NOMO-1 (cell line): ENCODE measurements at regions not wholly inside any gene's neighbourhood (a gene's known extent, or its start where the extent isn't known, plus 50 kb on each side); places are given as distances from the start of the nearest gene placed in this dataset.
"Not testable (repeated sequence)": the region's sequence is repeated elsewhere in the genome, so short reads cannot be mapped to it uniquely, and the experiment has no call there.

Experiments used
- DNase-seq, 2 experiments: peaks; one replicate each; lab custom pipeline; 2025; ENCODE audit not compliant: unreplicated experiment in 2 of 2; lab: John Stamatoyannopoulos, UW

DNA sequence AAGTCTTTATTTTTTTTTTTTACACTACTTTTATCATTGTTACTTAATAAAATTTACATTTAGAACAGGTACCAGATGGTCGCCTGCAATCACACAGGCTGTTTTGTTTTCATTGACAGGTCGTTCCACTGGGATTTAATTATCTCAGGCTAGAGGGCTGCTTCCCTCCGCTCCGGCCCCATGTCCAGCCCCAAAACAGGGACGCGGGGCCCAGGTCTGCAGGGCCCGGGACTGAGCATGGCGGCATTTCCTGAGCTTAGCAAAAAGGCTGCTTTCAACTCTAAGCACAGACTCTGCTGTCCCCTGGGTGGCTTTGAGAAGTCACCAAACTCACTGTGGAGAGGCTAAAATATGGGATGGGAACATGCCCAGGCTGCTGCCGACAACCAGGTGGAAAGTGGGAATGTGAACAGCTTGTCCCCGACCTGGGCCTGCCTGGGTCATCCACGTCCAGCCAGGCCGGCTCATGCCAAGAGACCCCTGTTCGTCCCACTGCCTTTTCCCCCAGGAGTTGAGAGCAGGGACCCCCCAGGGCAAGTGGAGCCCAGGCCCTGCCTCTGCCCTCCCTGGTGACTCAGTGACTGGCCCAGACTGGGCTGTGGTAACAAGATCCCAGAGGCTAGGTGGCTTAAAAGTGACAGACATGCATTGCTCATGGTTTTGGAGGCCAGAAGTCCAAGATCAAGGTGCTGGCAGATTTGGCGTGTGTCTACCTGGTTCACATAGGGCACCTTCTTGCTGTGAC, 150.0 kb downstream of the SHANK2 start:
- DNase-seq: no peak

DNA sequence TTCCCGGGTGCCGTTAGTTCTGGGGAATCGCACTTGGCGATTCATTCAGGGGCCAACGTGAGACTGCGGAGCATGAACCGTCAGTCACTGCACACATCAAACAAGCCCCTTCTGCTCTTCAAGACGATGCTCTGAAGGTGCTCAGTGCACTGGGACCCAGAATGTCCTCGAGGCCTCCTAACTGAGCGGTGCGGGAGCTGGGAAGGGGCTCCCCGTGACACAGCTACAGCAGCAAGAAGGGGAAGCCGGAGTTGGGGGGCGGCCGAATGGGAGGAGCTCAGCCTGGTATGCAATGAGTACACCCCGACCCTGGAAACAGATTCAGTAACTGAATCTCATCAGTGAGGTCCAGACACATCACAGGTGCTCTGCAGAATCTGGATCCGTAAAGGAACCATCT, 150.8 kb downstream of the SHANK2 start:
- no peak for DNase-seq

DNA sequence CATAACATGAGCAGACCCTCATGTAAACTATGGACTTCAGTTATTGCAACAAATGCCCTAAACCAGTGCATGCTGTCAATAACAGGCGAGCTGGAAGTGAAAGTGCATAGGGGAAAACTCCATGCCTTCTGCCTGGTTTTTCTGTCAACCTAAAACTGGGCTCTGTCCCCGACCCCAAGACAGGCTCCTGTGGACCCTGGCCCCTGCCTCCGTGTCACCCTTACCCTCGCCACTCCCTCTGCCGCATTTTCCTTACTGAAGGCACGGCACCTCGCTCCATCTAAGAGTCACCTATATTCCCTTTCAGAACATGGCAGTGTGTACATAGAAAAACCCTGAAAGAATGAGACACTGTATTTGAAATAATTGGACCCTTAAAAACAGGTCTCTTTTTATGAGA, 151.3 kb downstream of the SHANK2 start:
- DNase-seq: no peak

DNA sequence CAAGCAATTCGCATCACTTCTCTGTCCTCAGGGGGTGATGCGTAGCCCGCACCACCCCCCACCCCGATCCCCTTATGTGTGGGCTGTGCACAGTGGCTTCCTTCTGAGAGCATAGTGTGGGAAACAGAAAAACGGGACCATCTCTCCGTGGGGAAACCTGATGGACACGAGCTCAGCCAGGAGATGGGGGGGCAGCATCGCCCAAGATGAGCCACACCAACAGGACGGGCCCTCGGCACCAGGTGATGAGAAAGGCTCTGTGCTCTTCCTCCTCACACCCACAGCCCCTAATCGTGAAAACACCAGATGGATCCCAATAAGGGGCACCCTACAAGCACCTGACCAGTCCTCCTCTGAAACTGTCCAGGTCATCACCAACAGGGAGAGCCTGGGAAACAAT, 153.6 kb downstream of the SHANK2 start:
- no peak for DNase-seq

DNA sequence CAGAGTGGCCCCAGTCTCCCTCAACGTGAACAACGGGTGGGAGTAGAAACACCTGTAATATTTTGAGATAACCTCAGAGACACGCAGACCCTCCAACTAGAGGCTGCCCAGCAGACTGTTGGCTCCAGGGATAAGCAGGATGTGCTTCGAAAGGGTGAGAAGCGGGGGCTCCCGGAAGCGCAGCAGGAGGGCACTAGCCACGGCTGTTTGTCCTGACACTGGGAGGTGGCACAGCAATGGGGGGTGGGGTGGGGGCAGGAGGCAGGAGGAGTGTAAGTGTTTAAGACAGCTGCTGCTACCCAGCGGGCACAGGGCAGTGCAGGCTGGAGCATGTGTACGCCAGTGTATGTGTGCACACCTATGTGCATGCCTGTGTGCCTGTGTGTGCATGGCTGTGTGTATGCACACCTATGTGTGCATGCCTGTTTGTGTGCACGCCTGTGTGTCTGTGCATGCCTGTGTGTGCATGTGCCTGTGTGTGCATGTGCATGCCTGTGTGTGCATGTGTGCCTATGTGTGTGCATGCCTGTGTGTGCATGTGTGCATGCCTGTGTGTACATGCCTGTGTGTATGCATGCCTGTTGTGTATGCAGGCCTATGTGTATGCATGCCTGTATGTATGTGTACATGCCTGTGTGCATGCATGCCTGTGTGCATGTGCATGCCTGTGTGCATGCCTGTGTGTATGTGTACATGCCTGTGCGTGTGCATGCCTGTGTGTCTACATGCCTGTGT, 154.7 kb downstream of the SHANK2 start:
- no peak for DNase-seq

DNA sequence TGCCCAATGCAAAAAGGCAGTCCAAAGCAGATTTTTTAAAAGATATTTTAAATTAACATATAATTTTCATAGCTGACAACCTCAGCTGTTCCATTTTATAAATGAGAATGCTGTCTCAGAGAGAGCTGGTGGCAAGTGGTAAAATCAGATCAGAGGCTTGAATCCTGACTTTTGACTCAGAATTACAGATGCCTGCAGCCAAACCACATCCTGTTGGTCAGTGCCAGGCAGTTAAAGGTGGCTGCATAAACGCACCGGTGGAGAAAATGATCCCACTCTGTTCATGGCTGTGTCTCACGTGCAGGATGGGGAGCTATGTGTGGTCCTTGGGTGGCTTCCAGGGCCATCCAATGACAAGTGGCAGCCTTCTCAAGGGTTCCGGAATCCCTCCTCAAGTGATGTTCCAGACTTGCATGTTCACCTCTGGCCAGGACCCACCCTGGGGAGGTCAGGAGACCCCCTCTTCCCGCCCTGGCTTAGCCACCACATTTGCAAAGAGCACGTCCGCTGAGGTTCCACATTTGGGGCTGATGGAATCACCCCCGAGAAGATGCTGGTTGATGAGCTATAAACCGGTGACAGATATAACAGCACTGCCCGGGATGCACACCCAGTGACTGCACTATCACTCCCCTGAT, 155.5 kb downstream of the SHANK2 start:
- DNase-seq: no peak

DNA sequence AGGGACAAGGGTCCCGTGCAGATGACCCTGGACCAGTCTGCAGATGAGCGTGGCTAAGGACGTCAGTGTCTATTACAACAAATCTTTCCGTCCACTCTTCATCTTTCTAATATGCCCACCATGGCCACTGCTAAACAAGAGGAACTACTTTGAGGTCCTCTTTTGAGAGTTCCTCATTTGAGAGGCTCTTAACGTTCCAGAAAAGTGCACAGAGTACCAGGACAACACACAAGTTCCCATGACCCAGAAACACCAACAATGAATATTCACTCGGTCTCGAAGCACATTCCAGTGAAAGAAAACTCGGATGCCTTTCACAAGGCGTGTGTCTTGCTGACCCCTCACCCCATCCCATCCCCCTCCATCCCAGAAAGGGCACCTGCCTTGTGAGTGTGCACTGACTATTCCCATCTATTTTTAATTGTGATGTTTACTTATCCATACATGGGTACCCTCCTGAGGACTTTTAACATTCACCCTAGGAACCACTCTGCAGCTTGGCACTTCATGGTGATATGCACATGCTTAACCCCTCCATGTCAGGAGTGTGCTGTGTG, 157.0 kb downstream of the SHANK2 start:
- DNase-seq: no peak

DNA sequence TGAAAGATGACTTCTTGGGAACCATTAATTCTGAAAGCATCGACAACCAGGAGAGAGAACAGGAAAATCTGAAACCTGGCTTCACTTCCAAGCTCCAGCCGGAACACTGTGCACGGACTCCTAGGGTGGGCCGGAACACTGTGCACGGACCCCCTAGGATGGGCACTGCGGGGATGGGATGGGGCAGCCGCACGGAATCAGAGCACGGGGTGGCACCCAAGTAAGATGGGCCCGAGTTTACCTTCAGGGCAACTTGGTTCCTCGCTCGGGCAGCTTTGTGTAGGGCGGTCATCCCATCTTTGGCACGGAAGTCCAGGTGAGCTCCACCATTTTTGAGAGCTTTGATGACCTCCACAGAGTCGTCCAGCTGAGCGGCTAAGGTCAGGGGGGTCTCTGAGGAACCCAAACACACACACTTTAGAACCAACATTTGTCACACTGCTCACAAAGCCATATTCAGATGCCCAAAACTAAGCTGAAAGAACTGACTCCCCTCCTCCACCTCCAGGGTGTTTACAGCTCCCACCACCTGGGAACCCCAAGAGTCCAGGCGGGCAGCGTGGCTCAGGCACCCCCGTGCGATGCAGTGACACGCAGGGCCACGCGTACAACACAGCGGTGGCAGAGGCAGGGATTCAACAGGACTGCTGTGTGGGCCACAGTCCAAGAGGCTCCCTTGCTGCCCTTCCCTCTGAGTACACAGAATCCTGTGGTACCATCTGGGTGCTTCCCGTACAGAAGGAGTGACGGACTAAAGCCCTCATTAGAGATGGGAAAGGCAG, 157.9 kb downstream of the SHANK2 start:
- DNase-seq: no peak

DNA sequence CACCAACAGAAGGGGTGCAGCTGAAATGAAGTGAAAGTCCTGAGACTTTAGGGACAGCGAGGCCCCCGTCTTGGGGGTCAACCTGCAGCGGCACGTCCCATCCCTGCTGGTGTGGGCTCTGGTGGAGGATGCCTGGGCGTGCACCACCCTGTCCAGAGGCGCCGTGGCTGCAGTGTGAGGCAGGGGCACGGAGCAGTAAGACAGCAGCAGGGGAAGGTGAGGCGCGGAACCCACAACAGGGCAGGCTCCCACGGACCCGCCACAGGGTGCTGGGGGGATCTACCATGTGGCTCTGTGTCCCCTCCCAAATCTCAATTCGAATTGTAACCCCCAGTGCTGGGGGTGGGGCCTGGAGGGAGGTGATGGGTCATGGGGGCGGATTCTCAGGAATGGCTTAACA, 158.6 kb downstream of the SHANK2 start:
- no peak for DNase-seq

DNA sequence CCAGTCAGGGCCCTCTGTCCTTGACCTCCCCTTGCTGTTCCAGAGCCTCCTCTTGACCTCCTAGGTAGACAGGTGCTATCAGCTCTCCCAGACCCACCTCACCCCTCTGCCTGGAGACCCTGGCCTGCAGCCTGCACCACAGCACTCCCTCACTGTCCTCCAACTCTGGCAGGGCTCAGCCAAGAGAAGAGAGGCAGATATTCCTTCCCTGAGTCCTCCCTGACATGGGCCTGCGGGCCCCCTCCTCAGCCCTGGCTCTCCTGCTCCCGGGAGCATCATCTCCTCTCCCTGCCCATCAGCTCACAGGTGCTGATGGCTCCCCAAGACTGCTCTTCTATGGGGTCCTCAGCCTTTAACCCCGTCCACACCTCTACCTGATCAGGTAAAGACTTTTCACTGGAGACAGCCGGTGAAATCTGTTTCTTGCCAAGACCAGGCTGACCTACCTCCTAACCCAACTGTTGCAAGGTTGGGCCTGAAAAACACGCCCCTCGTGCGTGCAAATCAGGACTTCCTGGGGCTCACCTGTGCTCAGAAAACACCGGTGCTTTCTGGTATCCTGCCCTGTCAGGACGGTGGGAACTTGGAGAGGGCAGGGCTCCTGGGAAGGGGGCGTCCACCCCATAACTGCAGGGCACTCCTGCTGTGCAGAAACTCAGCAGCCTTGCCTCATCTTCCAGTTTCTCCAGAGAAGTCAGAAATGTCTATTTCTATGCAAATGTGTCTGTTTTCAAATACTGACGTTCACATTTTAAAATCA, 160.7 kb downstream of the SHANK2 start:
- no peak for DNase-seq

DNA sequence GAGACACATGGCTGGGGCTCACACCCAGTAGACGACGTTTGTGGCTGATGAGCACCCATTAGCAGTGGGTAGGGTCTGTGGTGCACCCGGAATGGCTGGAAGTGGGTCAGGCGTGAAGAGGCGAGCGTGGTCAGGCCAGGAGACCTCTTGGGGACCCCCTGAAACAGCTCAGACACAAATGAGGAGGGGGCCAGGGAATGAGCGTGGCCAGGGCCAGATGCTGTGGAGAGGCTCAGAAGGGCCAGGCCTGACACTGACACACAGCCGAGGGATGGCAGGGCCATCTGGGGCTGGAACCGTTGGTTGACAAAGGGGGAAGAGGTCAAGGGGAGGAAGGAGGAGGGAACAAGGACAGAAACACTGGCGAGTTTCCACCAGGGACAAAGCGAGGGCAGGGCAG, 162.8 kb downstream of the SHANK2 start:
- DNase-seq: no peak

DNA sequence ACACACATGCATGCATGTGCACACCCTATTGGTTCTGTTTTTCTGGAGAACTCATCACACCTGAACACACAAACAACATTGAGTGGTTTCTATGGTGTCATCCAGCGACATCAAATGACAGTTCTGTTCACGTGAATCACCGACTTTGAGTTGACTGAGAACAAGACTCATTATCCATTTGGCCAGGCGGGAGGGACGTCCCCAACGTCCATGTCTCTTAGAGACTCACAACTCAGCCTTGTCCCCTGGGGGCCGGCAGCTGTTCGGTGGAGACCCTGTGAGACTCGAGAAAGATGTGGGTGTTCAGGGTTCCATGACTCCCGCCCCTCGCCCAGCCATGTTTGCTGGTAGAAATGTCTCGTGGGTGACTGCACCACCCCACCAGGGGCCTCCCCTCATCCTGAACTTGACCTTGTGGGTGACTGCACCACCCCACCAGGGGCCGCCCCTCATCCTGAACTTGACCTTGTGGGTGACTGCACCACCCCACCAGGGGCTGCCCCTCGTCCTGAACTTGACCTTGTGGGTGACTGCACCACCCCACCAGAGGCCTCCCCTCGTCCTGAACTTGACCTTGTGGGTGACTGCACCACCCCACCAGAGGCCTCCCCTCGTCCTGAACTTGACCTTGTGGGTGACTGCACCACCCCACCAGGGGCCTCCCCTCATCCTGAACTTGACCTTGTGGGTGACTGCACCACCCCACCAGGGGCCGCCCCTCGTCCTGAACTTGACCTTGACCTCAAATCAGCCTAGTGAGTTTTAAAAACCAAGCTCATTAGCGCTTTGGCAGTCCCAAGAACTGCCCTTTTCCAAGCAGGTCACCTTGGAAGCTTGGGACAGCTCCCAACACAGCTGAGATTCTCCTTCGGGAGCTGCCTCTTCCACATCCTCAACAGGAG, 163.8 kb downstream of the SHANK2 start:
- DNase-seq: not testable (repeated sequence)

DNA sequence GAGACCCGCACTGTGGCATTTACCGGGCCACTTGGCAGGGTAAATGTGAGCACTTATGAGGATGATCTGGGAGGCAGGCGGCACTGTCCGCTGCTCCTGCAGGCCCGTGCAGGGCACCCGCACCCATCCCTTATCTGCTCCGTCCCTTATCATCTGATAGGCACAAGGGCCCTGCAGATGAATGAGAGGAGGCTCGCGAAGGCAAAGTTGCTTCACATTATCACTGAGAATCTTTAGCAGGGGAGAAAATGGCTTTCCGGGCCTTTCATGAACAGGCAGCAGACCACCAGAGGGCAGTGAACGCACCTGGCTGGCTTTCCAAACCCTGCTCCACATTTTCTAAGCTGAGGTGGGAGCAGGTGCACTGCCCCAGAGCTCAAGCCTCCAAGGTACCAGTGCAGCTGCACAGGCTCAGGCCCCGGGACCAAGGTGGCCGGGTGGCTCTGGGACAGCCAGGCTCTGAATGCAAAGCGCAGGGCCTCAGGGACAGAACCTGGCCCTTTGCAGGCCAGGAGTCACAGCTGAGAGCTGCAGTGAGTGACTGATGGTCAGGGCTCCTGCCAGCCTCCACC, 165.6 kb downstream of the SHANK2 start:
- no peak for DNase-seq

DNA sequence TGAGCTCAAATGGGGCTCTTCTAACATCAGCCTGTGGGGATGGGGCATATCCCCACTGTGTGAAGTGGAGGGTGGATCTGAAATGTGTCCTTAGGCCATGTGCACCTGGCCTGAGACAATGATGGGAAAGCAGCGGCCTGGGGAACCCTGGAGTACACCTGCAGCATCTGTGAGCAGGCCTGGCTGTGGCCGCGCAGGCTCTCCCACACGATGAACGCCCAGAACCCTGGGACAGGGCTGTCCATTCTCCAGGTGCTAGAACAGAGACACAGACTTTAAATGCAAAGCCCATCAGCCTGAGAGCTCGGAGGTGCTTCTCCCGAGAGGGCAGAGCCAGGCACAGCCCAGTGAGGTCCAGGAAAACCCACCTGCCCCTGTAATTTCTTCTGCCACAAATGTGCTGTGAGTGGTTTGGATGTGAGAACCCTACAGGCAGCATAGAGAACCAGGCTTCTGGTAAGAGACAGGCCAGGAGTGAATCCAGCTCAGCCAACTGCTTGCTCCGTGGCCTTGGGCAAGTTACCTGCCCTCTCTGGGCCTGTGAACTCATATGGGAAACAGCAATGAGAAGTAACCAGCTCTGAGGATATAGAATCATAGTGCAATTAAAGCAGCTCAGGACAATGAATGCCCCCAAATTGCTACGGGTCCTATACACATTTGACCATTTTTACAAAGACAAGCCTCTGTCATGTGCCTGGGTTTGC, 167.9 kb downstream of the SHANK2 start:
- DNase-seq: no peak

DNA sequence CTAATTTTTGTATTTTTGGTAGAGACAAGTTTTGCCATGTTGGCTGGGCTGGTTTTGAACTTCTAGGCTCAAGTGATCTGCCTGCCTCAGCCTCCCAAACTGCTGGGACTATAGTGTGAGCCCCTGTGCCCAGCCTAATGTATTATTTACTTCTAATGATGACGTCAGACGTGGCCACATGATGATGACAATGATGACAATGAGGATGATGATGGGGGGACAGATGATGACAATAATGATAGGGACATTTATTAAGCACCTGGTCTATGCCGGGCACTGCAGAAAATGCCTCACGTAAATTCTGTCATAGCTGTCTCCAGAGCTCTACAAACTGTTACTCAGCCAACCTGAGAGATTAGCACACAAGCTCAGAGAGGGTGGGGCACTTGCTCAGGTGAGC, 169.3 kb downstream of the SHANK2 start:
- DNase-seq: no peak

DNA sequence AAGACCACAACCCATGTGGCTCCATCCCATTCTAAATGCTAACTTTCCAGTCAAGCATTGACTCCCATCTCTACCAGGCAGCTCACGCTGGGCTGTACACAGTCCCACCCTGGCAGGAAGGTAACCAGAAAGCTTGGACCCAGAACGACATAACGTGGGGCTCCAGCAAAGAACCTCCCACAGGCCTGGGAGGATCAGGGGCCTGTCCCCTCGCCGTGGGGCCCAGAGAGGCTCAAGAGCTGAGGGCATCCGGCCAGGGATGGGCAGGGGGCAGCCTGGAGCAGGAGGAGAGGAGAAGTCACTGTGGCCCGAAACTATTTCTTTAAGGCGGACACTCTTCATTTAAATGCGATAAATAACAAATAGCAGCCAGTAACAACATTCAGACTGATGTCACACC, 169.9 kb downstream of the SHANK2 start:
- DNase-seq: no peak

DNA sequence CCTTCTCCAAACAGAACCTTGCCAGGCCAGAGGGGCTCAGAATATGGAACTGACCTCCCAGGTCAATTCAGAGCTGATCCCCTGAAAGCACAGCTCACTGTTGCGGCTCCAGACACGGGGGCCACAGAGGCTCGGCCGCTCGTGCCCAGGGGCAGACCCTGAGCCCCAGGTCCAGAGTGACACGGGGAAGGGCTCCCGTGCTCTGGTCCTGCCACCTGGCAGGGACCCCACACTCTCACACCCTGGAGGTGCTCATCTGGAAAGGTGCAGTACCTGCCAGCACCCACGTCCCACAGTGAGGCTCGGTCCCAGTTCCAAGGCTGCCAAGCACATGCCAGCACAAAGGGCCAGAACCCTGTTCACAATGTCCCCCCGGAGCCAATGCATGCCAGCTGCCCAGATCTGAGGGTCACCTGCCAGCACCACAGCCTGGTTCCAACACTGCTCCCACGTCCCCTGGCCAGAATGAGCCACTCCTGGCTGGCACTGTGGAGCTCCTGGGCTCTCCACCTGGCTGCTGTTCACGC, 170.6 kb downstream of the SHANK2 start:
- DNase-seq: no peak
